ENCODE measurements at regions not wholly inside any gene's neighbourhood (a gene's known extent, or its start where the extent isn't known, plus 50 kb on each side); places are given as distances from the start of the nearest gene placed in this dataset.
"Not testable (repeated sequence)": the region's sequence is repeated elsewhere in the genome, so short reads cannot be mapped to it uniquely, and the experiment has no call there.

- DNase-seq (ENCODE audit: low read depth): no peak
Measured at GRCh38 chr2:64869126-64869525, 120.1 kb upstream of the SLC1A4 start.

DNA sequence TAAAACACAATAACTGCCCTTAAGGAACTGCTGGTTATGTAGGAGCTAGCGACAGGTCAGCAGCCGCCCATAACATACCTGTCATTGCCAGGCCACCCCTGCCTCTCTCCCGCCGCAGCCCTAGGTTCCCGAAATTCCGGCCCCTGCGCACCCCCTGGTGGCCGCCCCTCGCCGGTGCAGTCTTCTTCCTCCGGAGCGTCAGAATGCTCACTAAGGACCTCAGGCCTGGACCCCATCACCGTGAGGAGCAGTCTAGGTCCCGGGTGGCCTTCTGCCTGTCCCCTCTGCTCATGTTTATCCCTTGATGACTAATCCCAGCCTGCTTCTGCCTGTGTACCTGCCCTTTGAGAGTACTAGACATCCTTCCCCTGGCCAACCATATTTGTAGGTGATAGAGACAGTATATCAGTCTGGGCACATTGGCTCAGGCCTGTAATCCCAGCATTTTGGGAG, 115.7 kb upstream of the SLC1A4 start:
- peak; percentile 63 for DNase-seq (ENCODE audit: low read depth)

- DNase-seq (ENCODE audit: low read depth): no peak
Measured at GRCh38 chr2:64874593-64874992, 114.6 kb upstream of the SLC1A4 start.

DNA sequence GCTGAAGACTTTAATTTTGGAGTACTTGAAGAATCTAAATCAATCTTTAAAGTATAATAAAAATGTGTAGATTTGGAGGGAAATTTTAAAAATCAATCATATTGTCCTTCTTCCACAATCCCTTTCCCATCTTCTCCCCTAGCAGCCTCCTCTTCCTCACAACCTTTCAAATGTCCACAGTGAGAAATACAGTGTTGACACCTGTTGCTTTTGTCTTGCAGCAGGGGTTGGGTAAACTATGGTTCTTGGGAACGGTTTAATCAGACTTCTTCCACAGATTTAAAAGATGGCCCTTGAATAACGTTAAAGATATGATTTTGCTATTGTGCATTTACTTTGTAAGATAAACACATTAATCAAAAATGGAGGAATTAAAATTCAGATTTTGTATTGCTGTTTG, 113.8 kb upstream of the SLC1A4 start:
- DNase-seq (ENCODE audit: low read depth): peak; percentile 34

GRCh38 chr2:64876137-64876647, 113.0 kb upstream of the SLC1A4 start:
- peak; percentile 95 for DNase-seq (ENCODE audit: low read depth)

GRCh38 chr2:64879745-64880144, 109.5 kb upstream of the SLC1A4 start:
- DNase-seq (ENCODE audit: low read depth): no peak

DNA sequence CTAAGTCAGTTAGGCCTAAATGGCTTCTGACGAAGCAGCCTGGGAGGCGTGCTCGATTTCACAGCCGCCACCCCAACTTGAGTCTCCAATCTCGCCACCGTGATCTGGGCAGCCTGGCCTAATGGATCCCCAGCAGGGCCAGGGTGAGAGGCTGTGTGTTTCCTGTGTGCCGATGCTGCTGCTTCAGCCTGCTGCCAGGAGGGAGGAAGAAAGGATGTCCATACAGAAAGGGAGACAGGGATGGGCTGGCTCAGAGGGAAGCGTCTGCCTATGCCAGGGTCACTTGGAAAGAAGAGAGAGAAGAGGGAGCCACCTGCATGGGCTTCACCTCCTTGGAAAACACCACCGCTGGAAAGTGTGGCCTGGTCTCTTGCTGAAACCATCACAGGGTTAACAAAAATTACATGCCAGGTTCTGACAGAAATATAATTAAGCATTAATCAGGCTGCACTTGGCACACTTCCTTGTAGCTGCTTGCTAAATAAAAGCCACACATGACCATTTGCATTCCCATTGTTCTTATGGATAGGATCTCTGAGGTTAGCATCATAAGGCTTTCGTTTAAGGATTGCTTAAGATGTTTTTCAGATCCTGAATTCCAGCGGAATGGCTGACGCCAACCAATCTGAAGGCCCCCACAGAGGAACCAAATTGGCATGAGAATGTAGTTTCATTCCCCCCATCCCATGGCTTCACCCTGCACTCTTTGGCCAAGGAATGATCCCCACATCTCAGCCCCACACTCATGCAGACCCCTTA, 108.8 kb upstream of the SLC1A4 start:
- no peak for DNase-seq (ENCODE audit: low read depth)

DNA sequence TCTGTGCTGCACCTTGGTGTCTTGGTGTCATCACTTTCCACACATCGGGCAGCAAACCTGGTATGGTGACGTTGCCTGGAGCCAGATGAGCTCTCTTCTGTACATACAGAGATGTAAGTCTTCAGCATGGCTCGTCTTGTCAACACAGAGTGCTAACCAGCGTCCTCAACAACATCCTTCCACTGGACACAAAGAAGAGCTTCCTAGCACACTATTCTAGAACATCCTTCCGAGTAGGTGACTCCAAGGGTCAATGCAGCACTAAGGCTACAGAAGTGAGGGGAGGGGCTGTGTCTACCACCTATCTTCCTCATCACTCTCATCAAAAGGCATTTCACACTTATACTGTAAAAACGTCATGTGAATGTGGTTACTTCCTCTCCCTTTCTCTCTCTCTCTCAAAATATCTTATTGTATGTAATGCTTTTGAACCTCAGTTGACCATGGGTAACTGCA, 108.1 kb upstream of the SLC1A4 start:
- DNase-seq (ENCODE audit: low read depth): no peak

- DNase-seq (ENCODE audit: low read depth): no peak
Measured at GRCh38 chr2:64887565-64887964, 101.6 kb upstream of the SLC1A4 start.

GRCh38 chr2:64888591-64889309, 100.4 kb upstream of the SLC1A4 start:
- peak; percentile 57 for DNase-seq (ENCODE audit: low read depth)

DNA sequence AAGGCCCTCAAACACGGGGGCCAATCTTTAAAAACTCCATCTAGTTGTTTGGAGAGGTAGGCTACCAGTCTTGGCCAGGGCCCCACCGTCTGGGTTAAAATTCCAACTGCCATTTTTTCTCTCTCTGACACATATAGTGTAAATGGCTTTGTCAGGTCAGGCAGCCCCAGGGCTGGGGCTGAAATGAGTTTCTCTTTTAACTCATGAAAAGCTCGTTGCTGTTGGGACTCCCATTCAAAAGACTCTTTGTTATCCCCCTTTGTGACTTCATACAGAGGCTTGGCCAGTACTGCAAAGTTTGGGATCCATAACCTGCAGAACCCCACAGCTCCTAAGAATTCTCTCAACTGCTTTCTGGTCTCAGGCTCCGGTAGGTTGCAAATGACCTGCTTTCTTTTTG, 99.4 kb upstream of the SLC1A4 start:
- no peak for DNase-seq (ENCODE audit: low read depth)

DNA sequence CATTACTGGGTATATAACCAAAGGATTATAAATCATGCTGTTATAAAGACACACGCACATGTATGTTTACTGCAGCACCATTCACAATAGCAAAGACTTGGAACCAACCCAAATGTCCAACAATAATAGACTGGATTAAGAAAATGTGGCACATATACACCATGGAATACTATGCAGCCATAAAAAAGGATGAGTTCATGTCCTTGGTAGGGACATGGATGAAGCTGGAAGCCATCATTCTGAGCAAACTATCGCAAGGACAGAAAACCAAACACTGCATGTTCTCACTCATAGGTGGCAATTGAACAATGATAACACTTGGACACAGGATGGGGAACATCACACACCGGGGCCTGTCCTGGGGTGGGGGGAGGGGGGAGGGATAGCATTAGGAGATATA, 92.6 kb upstream of the SLC1A4 start:
- not testable (repeated sequence) for DNase-seq (ENCODE audit: low read depth)

DNA sequence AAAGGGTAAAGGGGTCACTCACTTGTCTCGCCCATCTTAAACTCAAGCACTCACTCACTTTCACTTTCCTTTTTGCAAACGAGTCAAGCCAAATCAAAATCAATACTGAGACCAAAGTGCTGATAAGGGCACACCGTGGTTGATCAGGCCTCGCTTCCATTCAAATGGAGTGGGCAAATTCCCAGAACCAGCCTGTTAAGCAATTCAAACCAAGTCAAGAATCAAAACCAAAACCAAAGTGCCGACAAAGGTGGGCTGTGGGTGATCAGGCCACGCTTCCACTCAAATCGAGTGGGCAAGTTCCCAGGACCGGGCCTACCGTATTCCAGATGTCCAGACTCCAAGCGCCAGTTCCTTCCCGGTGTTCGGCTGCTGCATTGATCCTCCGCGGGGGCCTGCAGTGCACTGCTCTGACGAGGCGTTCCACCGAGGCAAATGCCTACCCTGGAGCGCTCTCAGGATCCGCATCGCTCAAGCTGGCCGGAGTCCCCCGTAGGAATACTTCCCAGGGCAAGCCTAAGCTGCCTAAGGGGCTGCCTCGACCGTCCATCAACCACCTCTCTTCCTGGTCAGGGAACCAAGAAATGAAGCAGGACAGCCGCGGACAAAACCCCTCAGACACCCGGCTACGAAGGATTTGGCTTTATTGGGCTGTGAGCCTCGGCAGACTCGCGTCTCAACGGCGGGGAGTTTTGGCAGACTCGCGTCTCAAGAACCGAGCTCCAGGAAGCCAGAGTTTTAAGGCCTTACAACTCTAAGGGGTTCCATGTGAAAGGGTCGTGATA, 89.9 kb upstream of the SLC1A4 start:
- no peak for DNase-seq (ENCODE audit: low read depth)

DNA sequence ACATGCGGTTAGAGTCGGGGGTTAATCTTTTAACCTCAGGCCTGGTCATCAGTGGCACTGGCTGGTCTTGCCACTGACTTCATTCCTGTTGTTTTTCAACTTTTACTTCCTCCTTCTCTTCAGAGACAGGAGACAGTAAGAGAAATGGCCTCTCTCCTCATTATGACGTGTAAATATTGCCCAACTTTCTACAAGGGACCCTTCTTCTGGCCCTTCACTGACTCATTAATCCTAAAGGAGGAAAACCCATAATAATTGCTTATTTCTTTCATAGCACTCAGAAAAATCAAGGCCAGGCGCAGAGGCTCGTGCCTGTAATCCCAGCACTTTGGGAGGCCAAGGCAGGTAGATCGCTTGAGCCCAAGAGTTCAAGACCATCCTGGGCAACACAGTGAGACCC, 89.3 kb upstream of the SLC1A4 start:
- not testable (repeated sequence) for DNase-seq (ENCODE audit: low read depth)

- no peak for DNase-seq (ENCODE audit: low read depth)
Measured at GRCh38 chr2:64904413-64905329, 84.5 kb upstream of the SLC1A4 start.

GRCh38 chr2:64905338-64906024, 83.7 kb upstream of the SLC1A4 start:
- no peak for DNase-seq (ENCODE audit: low read depth)

- no peak for DNase-seq (ENCODE audit: low read depth)
Measured at GRCh38 chr2:64906853-64907536, 82.2 kb upstream of the SLC1A4 start.

DNA sequence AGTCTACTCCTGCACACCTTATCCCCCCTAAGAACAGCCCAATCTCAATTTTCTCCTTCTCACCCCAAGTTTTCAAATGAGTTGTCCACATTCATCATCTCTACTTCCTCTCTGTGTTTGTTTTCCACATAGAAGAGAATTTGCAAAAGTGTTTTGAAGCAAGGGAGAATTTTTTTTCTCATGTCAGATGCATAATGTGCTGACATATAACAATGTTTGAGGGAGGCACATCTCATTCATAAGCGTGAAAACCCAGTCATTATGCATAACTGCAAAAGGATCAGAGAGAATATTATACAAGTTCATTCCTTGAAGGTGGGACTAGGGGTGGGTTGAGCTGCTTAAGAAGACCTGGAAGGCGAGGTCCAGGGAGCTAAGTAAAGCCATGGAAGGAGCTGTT, 80.8 kb upstream of the SLC1A4 start:
- DNase-seq (ENCODE audit: low read depth): no peak

GRCh38 chr2:64910523-64910922, 78.7 kb upstream of the SLC1A4 start:
- DNase-seq (ENCODE audit: low read depth): no peak
